ENCODE measurements at regions not wholly inside any gene's neighbourhood (a gene's known extent, or its start where the extent isn't known, plus 50 kb on each side); places are given as distances from the start of the nearest gene placed in this dataset.

- Histone ChIP-seq H3K27ac (ENCODE audit: low read depth in 1 of 2, low read length in 1 of 2) (no peak overlapping the region), H3K9ac (ENCODE audit: insufficient read depth in 1 of 2, low read length in 2 of 2) (no peak overlapping the region), H3K9me3 (ENCODE audit: control insufficient read depth in 4 of 4, insufficient read depth in 3 of 4, low read length in 3 of 4) (peaks cover 0 to 9% (median 7%) of the 10 kb centered on the region in 4 donors), H3K36me3 (ENCODE audit: control insufficient read depth in 4 of 4, insufficient read depth in 4 of 4, low read length in 4 of 4) (no peaks in the 10 kb centered on the region), H3K4me3 (no peak overlapping the region), H3K27me3 (ENCODE audit: control insufficient read depth in 3 of 3, insufficient read depth in 3 of 3, low read length in 2 of 3) (no peaks in the 10 kb centered on the region), H3K4me1 (ENCODE audit: control insufficient read depth in 5 of 5, insufficient read depth in 5 of 5, low read length in 5 of 5) (peaks cover 0 to 8% (median 0%) of the 10 kb centered on the region in 5 donors)
- no peak for TF ChIP-seq CTCF (IDR thresholded peaks at IDR 0.05; ENCODE audit: control extremely low read depth, extremely low read depth)
- no peak for ATAC-seq (ENCODE audit: insufficient read depth, low FRiP score)
- DNase-seq: no peak
- WGBS, 2 donors: 37 to 45% methylated on average over 5 of the region's 5 CpGs
These were observed 236.0 kb upstream of the IRX3 start for GRCh38 chr16:54522584-54522983.

DNA sequence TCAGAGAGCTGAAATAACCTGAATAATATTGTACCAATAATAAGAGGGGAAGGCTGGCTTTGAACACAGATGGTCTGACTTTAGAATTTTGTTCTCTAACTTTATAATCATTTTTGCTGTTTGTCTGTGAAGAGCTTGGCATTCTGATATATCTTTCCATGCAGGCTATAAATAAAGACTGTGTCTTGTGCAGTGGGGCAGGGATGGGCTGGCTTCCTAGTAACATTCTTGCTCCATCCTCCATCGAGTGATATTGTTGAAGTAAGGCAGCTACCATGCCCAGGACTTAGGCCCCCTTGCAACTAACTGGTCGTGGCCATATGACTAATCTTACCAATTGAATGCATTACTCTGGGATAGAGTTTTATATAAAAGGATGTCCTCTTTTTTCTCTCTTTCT is 234.7 kb upstream of the IRX3 start:
- ATAC-seq (ENCODE audit: insufficient read depth, low FRiP score) (no peak), DNase-seq (no peak)
- H3K27me3 ChIP-seq (ENCODE audit: control insufficient read depth in 3 of 3, insufficient read depth in 3 of 3, low read length in 2 of 3): no peaks in the 10 kb centered on the region
- peaks cover 0 to 8% (median 0%) of the 10 kb centered on the region in 5 donors for H3K4me1 ChIP-seq (ENCODE audit: control insufficient read depth in 5 of 5, insufficient read depth in 5 of 5, low read length in 5 of 5)
- H3K9me3 ChIP-seq (ENCODE audit: control insufficient read depth in 4 of 4, insufficient read depth in 3 of 4, low read length in 3 of 4): peaks cover 0 to 9% (median 5%) of the 10 kb centered on the region in 4 donors
- no peak overlapping the region for H3K4me3 ChIP-seq
- no peaks in the 10 kb centered on the region for H3K36me3 ChIP-seq (ENCODE audit: control insufficient read depth in 4 of 4, insufficient read depth in 4 of 4, low read length in 4 of 4)
- no peak overlapping the region for H3K27ac ChIP-seq (ENCODE audit: low read depth in 1 of 2, low read length in 1 of 2)
- TF ChIP-seq CTCF (IDR thresholded peaks at IDR 0.05; ENCODE audit: control extremely low read depth, extremely low read depth): no peak
- WGBS, 2 donors: 77 to 79% methylated on average over 2 of the region's 2 CpGs
- H3K9ac ChIP-seq (ENCODE audit: insufficient read depth in 1 of 2, low read length in 2 of 2): no peak overlapping the region

DNA sequence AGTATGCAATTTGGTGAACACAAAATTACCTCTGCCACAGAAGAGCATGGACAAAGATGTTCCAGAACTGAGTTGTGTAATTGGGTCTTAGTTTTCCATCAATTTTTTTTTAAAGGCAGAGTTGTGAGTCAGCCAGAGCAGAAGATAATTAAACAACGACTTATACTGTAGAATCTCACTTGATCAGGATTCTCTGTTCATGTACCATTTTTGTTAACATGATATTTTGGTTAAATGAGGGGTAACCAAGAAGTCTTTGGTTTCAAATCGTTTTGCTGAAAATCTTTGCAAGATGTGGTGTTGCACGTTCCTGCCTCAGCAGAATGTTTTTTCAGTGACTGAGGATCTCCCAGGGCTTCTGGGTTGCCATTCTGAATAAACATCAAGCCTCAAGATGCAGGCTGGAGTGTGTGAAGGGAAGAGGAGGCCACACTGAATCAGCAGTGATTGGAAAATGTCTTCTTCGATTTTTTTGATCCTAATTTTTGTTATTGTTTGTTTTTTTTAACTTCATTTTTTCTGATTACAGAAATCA is 232.6 kb upstream of the IRX3 start:
- ATAC-seq (ENCODE audit: insufficient read depth, low FRiP score): no peak
- WGBS, 2 donors: 59 to 65% methylated on average over 4 of the region's 4 CpGs
- H3K36me3 ChIP-seq (ENCODE audit: control insufficient read depth in 4 of 4, insufficient read depth in 4 of 4, low read length in 4 of 4): no peaks in the 10 kb centered on the region

More for the DNA sequence above, 232.6 kb upstream of the IRX3 start:
- DNase-seq: no peak
- Histone ChIP-seq H3K9ac (ENCODE audit: insufficient read depth in 1 of 2, low read length in 2 of 2) (no peak overlapping the region), H3K9me3 (ENCODE audit: control insufficient read depth in 4 of 4, insufficient read depth in 3 of 4, low read length in 3 of 4) (peaks cover 0 to 6% (median 3%) of the 10 kb centered on the region in 4 donors), H3K27ac (ENCODE audit: low read depth in 1 of 2, low read length in 1 of 2) (no peak overlapping the region), H3K4me3 (no peak overlapping the region), H3K27me3 (ENCODE audit: control insufficient read depth in 3 of 3, insufficient read depth in 3 of 3, low read length in 2 of 3) (no peaks in the 10 kb centered on the region), H3K4me1 (ENCODE audit: control insufficient read depth in 5 of 5, insufficient read depth in 5 of 5, low read length in 5 of 5) (peaks cover 0 to 3% (median 0%) of the 10 kb centered on the region in 5 donors)
- no peak for TF ChIP-seq CTCF (IDR thresholded peaks at IDR 0.05; ENCODE audit: control extremely low read depth, extremely low read depth)
